CD14-positive monocyte (primary cell): ENCODE measurements at regions not wholly inside any gene's neighbourhood (a gene's known extent, or its start where the extent isn't known, plus 50 kb on each side); places are given as distances from the start of the nearest gene placed in this dataset.

Source experiments
- DNase-seq, 3 donors: peaks; one replicate each; pipeline ENCODE4 v3.0.0-alpha.2; 2011 to 2022
- H2AFZ ChIP-seq: 2 replicates; pipeline ENCODE4 v1.6.0; 2012; ENCODE audit warnings: mild to moderate bottlenecking, low read depth, low read length, inconsistent platforms; ENCODE audit not compliant: insufficient read depth, poor library complexity, severe bottlenecking
- H3K27ac ChIP-seq, 2 donors: 1 replicate in 1 of 2; 2 replicates in 1 of 2; pipeline ENCODE4 v1.5.1; 2012 to 2013; ENCODE audit warnings: low read length in 2 of 2, control low read depth in 1 of 2, inconsistent platforms in 1 of 2, low read depth in 1 of 2, mild to moderate bottlenecking in 1 of 2
- H3K27me3 ChIP-seq, 2 donors: one replicate each; pipeline versions ENCODE4 v1.6.0 to v1.6.1; 2011 to 2013; ENCODE audit warnings: low read length in 2 of 2; ENCODE audit not compliant: control insufficient read depth in 2 of 2, insufficient read depth in 2 of 2
- H3K36me3 ChIP-seq, 2 donors: replicated peaks in 1 of 2; 1 replicate in 1 of 2; 2 replicates in 1 of 2; pipeline versions ENCODE4 v1.5.1 to v1.6.1; 2012 to 2013; ENCODE audit warnings: low read length in 2 of 2, control low read depth in 1 of 2, inconsistent platforms in 1 of 2, mild to moderate bottlenecking in 1 of 2; ENCODE audit not compliant: insufficient read depth in 2 of 2, control insufficient read depth in 1 of 2
- H3K4me1 ChIP-seq, 2 donors: 1 replicate in 1 of 2; 2 replicates in 1 of 2; pipeline versions ENCODE4 v1.5.1 to v1.6.1; 2012 to 2013; ENCODE audit warnings: low read length in 2 of 2, control low read depth in 1 of 2, inconsistent platforms in 1 of 2, mild to moderate bottlenecking in 1 of 2, moderate library complexity in 1 of 2; ENCODE audit not compliant: insufficient read depth in 2 of 2, control insufficient read depth in 1 of 2
- H3K4me2 ChIP-seq: replicated peaks from 2 replicates; pipeline ENCODE3; 2012; ENCODE audit warnings: low read length, moderate library complexity, mild to moderate bottlenecking; ENCODE audit not compliant: poor library complexity, severe bottlenecking; ENCODE audit errors: extremely low read depth
- H3K4me3 ChIP-seq, 3 experiments: fragments of 200-600 bp in 1 of 3; sonication (generic) in 1 of 3; replicated peaks in 1 of 3; 1 replicate in 2 of 3; 2 replicates in 1 of 3; pipeline ENCODE4 v1.5.1; 2011 to 2013; ENCODE audit warnings: low read length in 3 of 3, mild to moderate bottlenecking in 3 of 3, control low read depth in 2 of 3, low read depth in 2 of 3, inconsistent platforms in 1 of 3, moderate library complexity in 1 of 3
- H3K79me2 ChIP-seq: 2 replicates; pipeline ENCODE4 v1.6.0; 2012; ENCODE audit warnings: mild to moderate bottlenecking, control low read depth, inconsistent platforms, low read length, moderate library complexity; ENCODE audit not compliant: insufficient read depth
- H3K9ac ChIP-seq: 2 replicates; pipeline ENCODE4 v1.6.0; 2017; ENCODE audit warnings: low read length, mild to moderate bottlenecking; ENCODE audit not compliant: insufficient read depth, poor library complexity, severe bottlenecking
- H3K9me3 ChIP-seq, 2 donors: replicated peaks in 1 of 2; 1 replicate in 1 of 2; 2 replicates in 1 of 2; pipeline versions ENCODE4 v1.5.1 to v1.6.1; 2012 to 2013; ENCODE audit warnings: low read length in 2 of 2, control low read depth in 1 of 2; ENCODE audit not compliant: control insufficient read depth in 1 of 2, insufficient read depth in 1 of 2
- H4K20me1 ChIP-seq: 2 replicates; pipeline ENCODE4 v1.6.0; 2012; ENCODE audit warnings: mild to moderate bottlenecking, low read length, control low read depth, moderate library complexity; ENCODE audit not compliant: insufficient read depth
- H3K27ac Mint-ChIP-seq, 7 donors: one replicate each; pipeline ENCODE4 v1.8.0; 2020; ENCODE audit warnings: mild to moderate bottlenecking in 7 of 7, mixed read lengths in 7 of 7, moderate library complexity in 6 of 7, inconsistent platforms in 2 of 7
- H3K27me3 Mint-ChIP-seq, 3 donors: one replicate each; pipeline ENCODE4 v1.8.0; 2021 to 2022; ENCODE audit warnings: low read depth in 3 of 3, mild to moderate bottlenecking in 3 of 3, mixed read lengths in 3 of 3, moderate library complexity in 3 of 3, inconsistent platforms in 1 of 3
- H3K36me3 Mint-ChIP-seq, 2 donors: one replicate each; pipeline ENCODE4 v1.8.0; 2020; ENCODE audit warnings: mixed read lengths in 2 of 2, inconsistent platforms in 1 of 2, mild to moderate bottlenecking in 1 of 2
- H3K4me1 Mint-ChIP-seq: one replicate; pipeline ENCODE4 v1.8.0; 2020; ENCODE audit warnings: mild to moderate bottlenecking, mixed read lengths
- H3K4me3 Mint-ChIP-seq, 2 donors: one replicate each; pipeline ENCODE4 v1.8.0; 2020; ENCODE audit warnings: mild to moderate bottlenecking in 2 of 2, mixed read lengths in 2 of 2, moderate library complexity in 1 of 2
- H3K9me3 Mint-ChIP-seq, 7 donors: one replicate each; pipeline ENCODE4 v1.8.0; 2020 to 2022; ENCODE audit warnings: mixed read lengths in 7 of 7, mild to moderate bottlenecking in 6 of 7, moderate library complexity in 6 of 7, inconsistent platforms in 2 of 7
- WGBS: methylation state at CpG from one replicate; pipeline ENCODE4 v1.1.5; 2013; ENCODE audit warnings: missing lambda C conversion rate; ENCODE audit not compliant: insufficient coverage; 5-methylcytosine and 5-hydroxymethylcytosine counted together
- intact Hi-C, 2 donors: fragments of 100-400 bp; cut with micrococcal nuclease; formaldehyde crosslinking; loops; one replicate each; pipeline versions ENCODE4 v1.15.0 to v1.15.1; 2023
- TF ChIP-seq, protein P1 (sequence below): fragments of 200-600 bp; IDR thresholded peaks from one replicate; pipeline ENCODE4 v1.8.0; 2022; ENCODE audit warnings: antibody characterized with exemption, mild to moderate bottlenecking

DNA sequence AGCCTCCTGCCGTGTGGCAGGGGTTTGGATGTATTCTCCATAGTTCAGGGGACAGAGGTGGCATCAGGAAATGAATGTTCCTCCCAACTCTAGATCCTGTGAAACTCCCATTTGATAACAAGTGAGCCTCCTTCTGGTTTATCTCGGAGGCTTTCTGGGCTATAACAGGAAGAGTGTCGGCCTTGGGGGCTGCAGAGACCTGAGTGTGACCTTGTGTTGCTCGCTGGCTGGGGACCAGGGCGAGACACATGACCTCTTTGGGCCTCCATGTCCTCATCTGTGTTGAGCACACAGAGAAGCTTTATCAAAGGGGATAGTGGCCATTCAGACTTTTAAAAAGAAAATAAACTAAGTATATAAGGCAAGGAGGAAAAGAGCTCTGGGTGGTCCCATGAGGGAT, 78.0 kb upstream of the SMNDC1 start:
- Mint-ChIP-seq H3K4me3 (no peak overlapping the region), H3K9me3 (peaks cover 0 to 2% (median 0%) of the 10 kb centered on the region in 7 donors), H3K4me1 (peaks cover 2% of the 10 kb centered on the region), H3K27ac (no peak overlapping the region), H3K27me3 (peaks cover under 1 to 3% (median 2%) of the 10 kb centered on the region in 3 donors), H3K36me3 (no peaks in the 10 kb centered on the region)
- TF ChIP-seq, protein P1, sequence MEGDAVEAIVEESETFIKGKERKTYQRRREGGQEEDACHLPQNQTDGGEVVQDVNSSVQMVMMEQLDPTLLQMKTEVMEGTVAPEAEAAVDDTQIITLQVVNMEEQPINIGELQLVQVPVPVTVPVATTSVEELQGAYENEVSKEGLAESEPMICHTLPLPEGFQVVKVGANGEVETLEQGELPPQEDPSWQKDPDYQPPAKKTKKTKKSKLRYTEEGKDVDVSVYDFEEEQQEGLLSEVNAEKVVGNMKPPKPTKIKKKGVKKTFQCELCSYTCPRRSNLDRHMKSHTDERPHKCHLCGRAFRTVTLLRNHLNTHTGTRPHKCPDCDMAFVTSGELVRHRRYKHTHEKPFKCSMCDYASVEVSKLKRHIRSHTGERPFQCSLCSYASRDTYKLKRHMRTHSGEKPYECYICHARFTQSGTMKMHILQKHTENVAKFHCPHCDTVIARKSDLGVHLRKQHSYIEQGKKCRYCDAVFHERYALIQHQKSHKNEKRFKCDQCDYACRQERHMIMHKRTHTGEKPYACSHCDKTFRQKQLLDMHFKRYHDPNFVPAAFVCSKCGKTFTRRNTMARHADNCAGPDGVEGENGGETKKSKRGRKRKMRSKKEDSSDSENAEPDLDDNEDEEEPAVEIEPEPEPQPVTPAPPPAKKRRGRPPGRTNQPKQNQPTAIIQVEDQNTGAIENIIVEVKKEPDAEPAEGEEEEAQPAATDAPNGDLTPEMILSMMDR, result no peak
- H3K36me3 ChIP-seq, result no peaks in the 10 kb centered on the region
- peaks cover 0 to 3% of the 10 kb centered on the region in 2 donors for H3K4me1 ChIP-seq
- H3K9me3 ChIP-seq, result no peaks in the 10 kb centered on the region
- H4K20me1 ChIP-seq, result no peaks in the 10 kb centered on the region
- H2AFZ ChIP-seq, result no peak overlapping the region
- no peak overlapping the region for H3K4me2 ChIP-seq
- intact Hi-C loops, result no loop called here
- DNase-seq, result no peak
- 92% methylated on average over 5 of the region's 5 CpGs for WGBS
- no peaks in the 10 kb centered on the region for H3K79me2 ChIP-seq
- no peak overlapping the region for H3K9ac ChIP-seq
- no peaks in the 10 kb centered on the region for H3K27me3 ChIP-seq
- H3K4me3 ChIP-seq, result no peak overlapping the region
- H3K27ac ChIP-seq, result no peak overlapping the region

DNA sequence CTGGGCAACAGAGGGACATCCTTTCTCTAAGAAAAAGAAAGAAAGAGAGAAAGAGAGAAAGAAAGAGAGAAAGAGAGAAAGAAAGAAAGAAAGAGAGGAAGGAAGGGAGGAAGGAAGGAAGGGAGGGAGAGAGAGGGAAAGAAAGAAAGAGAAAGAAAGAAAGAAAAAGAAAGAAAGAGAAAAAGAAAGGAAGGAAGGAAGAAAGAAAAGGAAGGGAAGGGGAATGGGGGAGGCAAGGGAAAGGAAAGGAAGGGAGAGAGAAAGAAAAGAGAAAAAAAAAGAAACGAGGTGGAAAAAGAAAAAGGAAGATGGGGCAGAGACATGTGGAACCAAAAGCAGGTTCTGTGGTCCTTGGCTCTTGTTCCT, 82.9 kb upstream of the SMNDC1 start:
- H4K20me1 ChIP-seq, result no peaks in the 10 kb centered on the region
- H3K36me3 ChIP-seq, result no peaks in the 10 kb centered on the region
- no peaks in the 10 kb centered on the region for H3K27me3 ChIP-seq
- H3K4me3 ChIP-seq, result no peak overlapping the region
- TF ChIP-seq, protein P1, result no peak
- H3K36me3 Mint-ChIP-seq, result no peaks in the 10 kb centered on the region
- DNase-seq, result no peak
- no peaks in the 10 kb centered on the region for H3K9me3 ChIP-seq
- WGBS, result 14% methylated on average over 1 of the region's 1 CpG
- intact Hi-C loops, result no loop called here
- H3K27ac Mint-ChIP-seq, result no peak overlapping the region
- H3K27me3 Mint-ChIP-seq, result peaks cover 0 to 7% (median 2%) of the 10 kb centered on the region in 3 donors
- peaks cover 25% of the 10 kb centered on the region for H3K4me1 Mint-ChIP-seq
- no peaks in the 10 kb centered on the region for H3K79me2 ChIP-seq
- H3K9me3 Mint-ChIP-seq, result peaks cover 0 to 2% (median 0%) of the 10 kb centered on the region in 7 donors
- no peak overlapping the region for H3K9ac ChIP-seq
- H3K4me2 ChIP-seq, result no peak overlapping the region
- no peak overlapping the region for H3K4me3 Mint-ChIP-seq
- no peak overlapping the region for H2AFZ ChIP-seq
- no peak overlapping the region for H3K27ac ChIP-seq
- peaks cover 3 to 24% of the 10 kb centered on the region in 2 donors for H3K4me1 ChIP-seq
